ENCODE measurements at regions not wholly inside any gene's neighbourhood (a gene's known extent, or its start where the extent isn't known, plus 50 kb on each side); places are given as distances from the start of the nearest gene placed in this dataset.

GRCh38 chr7:54343511-54343910 is 198.7 kb upstream of the VSTM2A start:
- TF ChIP-seq CTCF (IDR thresholded peaks at IDR 0.05) (no peak), MAX (CRISPR knock-in tag; IDR thresholded peaks at IDR 0.05) (no peak), ATF6 (CRISPR knock-in tag; IDR thresholded peaks at IDR 0.05) (no peak), RORB (CRISPR knock-in tag; IDR thresholded peaks at IDR 0.05) (no peak), E2F5 (CRISPR knock-in tag; IDR thresholded peaks at IDR 0.05) (no peak), ZNF423 (CRISPR knock-in tag; IDR thresholded peaks at IDR 0.05) (no peak), ATF2 (CRISPR knock-in tag; IDR thresholded peaks at IDR 0.05; ENCODE audit: borderline replicate concordance, low read depth) (no peak), IRF2 (CRISPR knock-in tag; IDR thresholded peaks at IDR 0.05; ENCODE audit: borderline replicate concordance, low read depth) (no peak), NR3C1 (CRISPR knock-in tag; conservative IDR thresholded peaks at IDR 0.05; ENCODE audit: low read depth) (no peak)

Data from WTC11 (cell line).